ENCODE measurements at regions not wholly inside any gene's neighbourhood (a gene's known extent, or its start where the extent isn't known, plus 50 kb on each side); places are given as distances from the start of the nearest gene placed in this dataset.
"Not testable (repeated sequence)": the region's sequence is repeated elsewhere in the genome, so short reads cannot be mapped to it uniquely, and the experiment has no call there.

GRCh38 chr2:57044931-57045635, 861.3 kb downstream of the CCDC85A start:
- no peaks in the 10 kb centered on the region for H3K4me1 ChIP-seq
- no peaks in the 10 kb centered on the region for H3K9me3 ChIP-seq (ENCODE audit: control insufficient read depth, low read length)
- no peak for TF ChIP-seq CTCF (IDR thresholded peaks at IDR 0.05)
- H3K36me3 ChIP-seq (ENCODE audit: control insufficient read depth, insufficient read depth, low read length): no peaks in the 10 kb centered on the region
- no peak overlapping the region for H2AFZ ChIP-seq
- no peaks in the 10 kb centered on the region for H3K27me3 ChIP-seq (ENCODE audit: control insufficient read depth, insufficient read depth, low read length)
- no peak overlapping the region for H3K4me2 ChIP-seq (ENCODE audit: low read length)
- no peak overlapping the region for H3K4me3 ChIP-seq (ENCODE audit: low read depth, low read length)
- no peaks in the 10 kb centered on the region for H3K79me2 ChIP-seq
- H3K9ac ChIP-seq: no peak overlapping the region
- H3K27ac ChIP-seq: no peak overlapping the region

GRCh38 chr2:57049273-57049672, 865.5 kb downstream of the CCDC85A start:
- Histone ChIP-seq H3K9ac (no peak overlapping the region), H3K4me3 (ENCODE audit: low read depth, low read length) (no peak overlapping the region), H3K36me3 (ENCODE audit: control insufficient read depth, insufficient read depth, low read length) (no peaks in the 10 kb centered on the region), H3K4me1 (no peaks in the 10 kb centered on the region), H3K27ac (no peak overlapping the region), H2AFZ (no peak overlapping the region), H3K4me2 (ENCODE audit: low read length) (no peak overlapping the region), H3K27me3 (ENCODE audit: control insufficient read depth, insufficient read depth, low read length) (no peaks in the 10 kb centered on the region), H3K79me2 (no peaks in the 10 kb centered on the region), H3K9me3 (ENCODE audit: control insufficient read depth, low read length) (no peaks in the 10 kb centered on the region)
- no peak for TF ChIP-seq CTCF (IDR thresholded peaks at IDR 0.05)

- no peak overlapping the region for H3K4me3 ChIP-seq (ENCODE audit: low read depth, low read length)
- H3K9ac ChIP-seq: no peak overlapping the region
- no peaks in the 10 kb centered on the region for H3K79me2 ChIP-seq
- H3K27ac ChIP-seq: no peak overlapping the region
- no peak overlapping the region for H3K4me2 ChIP-seq (ENCODE audit: low read length)
- no peak overlapping the region for H2AFZ ChIP-seq
- H3K9me3 ChIP-seq (ENCODE audit: control insufficient read depth, low read length): no peaks in the 10 kb centered on the region
- TF ChIP-seq CTCF (IDR thresholded peaks at IDR 0.05): no peak
- no peaks in the 10 kb centered on the region for H3K36me3 ChIP-seq (ENCODE audit: control insufficient read depth, insufficient read depth, low read length)
- H3K27me3 ChIP-seq (ENCODE audit: control insufficient read depth, insufficient read depth, low read length): no peaks in the 10 kb centered on the region
- no peaks in the 10 kb centered on the region for H3K4me1 ChIP-seq
Measured at GRCh38 chr2:57050007-57050406, 866.2 kb downstream of the CCDC85A start.

- H3K4me3 ChIP-seq (ENCODE audit: low read depth, low read length); H3K4me1 ChIP-seq; H3K9me3 ChIP-seq (ENCODE audit: control insufficient read depth, low read length); H2AFZ ChIP-seq; H3K36me3 ChIP-seq (ENCODE audit: control insufficient read depth, insufficient read depth, low read length); H3K27ac ChIP-seq; H3K9ac ChIP-seq; H3K4me2 ChIP-seq (ENCODE audit: low read length); H3K27me3 ChIP-seq (ENCODE audit: control insufficient read depth, insufficient read depth, low read length); H3K79me2 ChIP-seq: not testable (repeated sequence)
Measured at GRCh38 chr2:57066301-57066700, 882.5 kb downstream of the CCDC85A start.

- Histone ChIP-seq H2AFZ (no peak overlapping the region), H3K9ac (no peak overlapping the region), H3K27me3 (ENCODE audit: control insufficient read depth, insufficient read depth, low read length) (no peaks in the 10 kb centered on the region), H3K4me1 (no peaks in the 10 kb centered on the region), H3K4me2 (ENCODE audit: low read length) (no peak overlapping the region), H3K36me3 (ENCODE audit: control insufficient read depth, insufficient read depth, low read length) (no peaks in the 10 kb centered on the region), H3K27ac (no peak overlapping the region), H3K79me2 (no peaks in the 10 kb centered on the region), H3K4me3 (ENCODE audit: low read depth, low read length) (no peak overlapping the region), H3K9me3 (ENCODE audit: control insufficient read depth, low read length) (no peaks in the 10 kb centered on the region)
- TF ChIP-seq CTCF (IDR thresholded peaks at IDR 0.05): no peak
Measured at GRCh38 chr2:57075226-57075625, 891.4 kb downstream of the CCDC85A start.

All from parathyroid adenoma (tissue), 2 donors.